Testis (tissue), 2 donors: ENCODE measurements at regions not wholly inside any gene's neighbourhood (a gene's known extent, or its start where the extent isn't known, plus 50 kb on each side); places are given as distances from the start of the nearest gene placed in this dataset.

Experiments used
- DNase-seq: peaks from one replicate; pipeline ENCODE4 v3.0.0-alpha.2; 2019
- H3K27ac ChIP-seq, 2 donors: fragments of 200-600 bp; sonication (generic); one replicate each; pipeline ENCODE4 v1.5.1; 2019
- H3K27me3 ChIP-seq: fragments of 200-600 bp; sonication (generic); one replicate; pipeline ENCODE4 v1.5.1; 2019
- H3K36me3 ChIP-seq: fragments of 200-600 bp; sonication (generic); one replicate; pipeline ENCODE4 v1.5.1; 2017; ENCODE audit warnings: low read depth; ENCODE audit errors: missing control alignments
- H3K4me1 ChIP-seq: fragments of 200-600 bp; sonication (generic); one replicate; pipeline ENCODE4 v1.5.1; 2019
- H3K4me3 ChIP-seq, 2 donors: fragments of 200-600 bp; sonication (generic); one replicate each; pipeline ENCODE4 v1.5.1; 2017 to 2019
- H3K9me3 ChIP-seq: fragments of 200-600 bp; sonication (generic); one replicate; pipeline ENCODE4 v1.5.1; 2017
- POLR2A ChIP-seq: fragments of 450-650 bp; IDR thresholded peaks from one replicate; pipeline ENCODE4 v1.6.1; 2017; ENCODE audit warnings: antibody characterized with exemption, mild to moderate bottlenecking, moderate library complexity
- WGBS, 2 donors: methylation state at CpG; one replicate each; pipeline ENCODE4 v1.1.5; 2018; 5-methylcytosine and 5-hydroxymethylcytosine counted together
- intact Hi-C: fragments of 100-400 bp; cut with DNase I; formaldehyde crosslinking; loops from one replicate; pipeline ENCODE4 v1.15.1; 2023; ENCODE audit warnings: low total_unique reads
- TF ChIP-seq, protein P1 (sequence below), 3 experiments: fragments of 450-650 bp in 2 of 3; fragments of 200-600 bp in 1 of 3; sonication (generic) in 1 of 3; IDR thresholded peaks; one replicate each; pipeline ENCODE4 v1.5.1; 2016 to 2019; ENCODE audit warnings: antibody characterized with exemption in 3 of 3, mild to moderate bottlenecking in 2 of 3, moderate library complexity in 1 of 3

DNA sequence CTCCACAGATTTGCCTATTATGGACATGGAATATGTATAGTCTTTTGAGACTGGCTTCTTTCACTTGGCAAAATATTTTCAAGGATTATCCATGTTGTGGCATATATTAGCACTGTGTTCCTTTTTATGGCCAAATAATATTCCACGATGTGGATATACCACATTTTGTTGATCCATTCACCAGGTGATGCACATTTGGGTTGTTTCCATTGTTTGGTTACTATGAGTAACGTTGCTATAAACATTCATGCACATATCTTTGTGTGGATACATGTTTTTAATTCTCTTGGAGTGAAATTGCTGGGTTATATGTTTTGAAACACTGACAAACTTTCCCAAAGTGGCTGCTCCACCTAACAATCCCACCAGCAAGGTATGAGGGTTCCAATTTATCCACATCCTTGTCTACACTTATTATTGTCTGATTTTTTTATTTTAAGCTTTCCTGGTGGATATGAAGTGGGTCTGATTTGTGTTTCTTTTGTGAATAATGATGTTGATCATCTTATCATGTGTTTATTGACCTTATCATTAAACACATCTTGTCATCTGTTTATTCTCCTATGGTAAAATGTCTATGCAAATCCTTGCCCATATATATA lies 116.2 kb upstream of the FRMD6 start:
- H3K4me1 ChIP-seq, result no peaks in the 10 kb centered on the region
- H3K27me3 ChIP-seq, result no peaks in the 10 kb centered on the region
- no peaks in the 10 kb centered on the region for H3K9me3 ChIP-seq
- WGBS, 2 donors, result 83 to 88% methylated on average over 2 of the region's 2 CpGs
- intact Hi-C loops, result no loop called here
- no peak overlapping the region for H3K4me3 ChIP-seq
- TF ChIP-seq POLR2A, result no peak
- TF ChIP-seq, protein P1, sequence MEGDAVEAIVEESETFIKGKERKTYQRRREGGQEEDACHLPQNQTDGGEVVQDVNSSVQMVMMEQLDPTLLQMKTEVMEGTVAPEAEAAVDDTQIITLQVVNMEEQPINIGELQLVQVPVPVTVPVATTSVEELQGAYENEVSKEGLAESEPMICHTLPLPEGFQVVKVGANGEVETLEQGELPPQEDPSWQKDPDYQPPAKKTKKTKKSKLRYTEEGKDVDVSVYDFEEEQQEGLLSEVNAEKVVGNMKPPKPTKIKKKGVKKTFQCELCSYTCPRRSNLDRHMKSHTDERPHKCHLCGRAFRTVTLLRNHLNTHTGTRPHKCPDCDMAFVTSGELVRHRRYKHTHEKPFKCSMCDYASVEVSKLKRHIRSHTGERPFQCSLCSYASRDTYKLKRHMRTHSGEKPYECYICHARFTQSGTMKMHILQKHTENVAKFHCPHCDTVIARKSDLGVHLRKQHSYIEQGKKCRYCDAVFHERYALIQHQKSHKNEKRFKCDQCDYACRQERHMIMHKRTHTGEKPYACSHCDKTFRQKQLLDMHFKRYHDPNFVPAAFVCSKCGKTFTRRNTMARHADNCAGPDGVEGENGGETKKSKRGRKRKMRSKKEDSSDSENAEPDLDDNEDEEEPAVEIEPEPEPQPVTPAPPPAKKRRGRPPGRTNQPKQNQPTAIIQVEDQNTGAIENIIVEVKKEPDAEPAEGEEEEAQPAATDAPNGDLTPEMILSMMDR (IDR thresholded peaks at IDR 0.05), result no peak
- DNase-seq, result no peak
- no peak overlapping the region for H3K27ac ChIP-seq
- H3K36me3 ChIP-seq, result no peaks in the 10 kb centered on the region

DNA sequence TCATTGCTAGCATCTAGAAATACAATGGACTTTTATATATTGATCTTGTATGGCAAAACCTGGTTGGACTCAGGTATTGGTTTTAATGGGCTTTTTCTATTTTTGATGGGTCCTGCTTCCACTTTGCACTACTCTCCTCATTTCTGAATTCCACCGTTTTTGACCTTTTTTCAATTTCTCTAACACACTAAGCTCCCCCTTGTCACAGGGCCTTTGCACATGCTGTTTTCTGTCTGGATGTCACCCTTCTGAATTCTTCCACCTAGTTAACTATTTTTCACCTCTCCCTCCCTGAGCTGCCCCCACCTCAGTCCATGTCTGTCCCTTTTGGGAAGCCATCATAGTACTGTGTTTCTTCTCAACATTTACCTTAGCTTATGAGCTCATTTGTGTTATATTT lies 112.7 kb upstream of the FRMD6 start:
- Histone ChIP-seq H3K27ac (no peak overlapping the region), H3K36me3 (no peaks in the 10 kb centered on the region), H3K4me3 (no peak overlapping the region), H3K4me1 (no peaks in the 10 kb centered on the region), H3K27me3 (no peaks in the 10 kb centered on the region), H3K9me3 (no peaks in the 10 kb centered on the region)
- no peak for DNase-seq
- intact Hi-C loops, result no loop called here
- 91 to 92% methylated on average over 1 of the region's 1 CpG for WGBS, 2 donors
- no peak for TF ChIP-seq POLR2A
- TF ChIP-seq, protein P1 (IDR thresholded peaks at IDR 0.05), result no peak

DNA sequence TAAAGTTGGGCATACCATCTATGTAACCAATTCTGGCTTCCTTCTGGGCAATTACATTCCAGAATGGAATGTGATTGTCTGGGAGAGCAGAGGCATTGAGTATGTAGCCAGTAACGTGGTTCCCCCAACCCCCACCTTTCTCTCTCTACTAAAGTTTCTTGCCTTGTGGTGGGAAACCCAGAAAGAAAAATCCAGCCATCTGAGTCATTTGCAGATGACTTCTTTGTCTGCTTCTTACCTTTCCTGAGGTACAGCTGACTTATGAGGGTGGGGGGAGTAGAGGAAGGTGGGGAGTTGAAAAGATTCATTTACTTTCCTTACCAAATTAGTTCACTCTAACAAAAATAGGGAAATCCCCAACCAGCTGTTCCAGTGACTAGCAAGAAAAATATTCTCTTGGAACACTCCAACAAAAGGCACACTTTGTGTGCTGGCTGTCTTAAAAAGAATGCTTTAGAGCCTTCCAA lies 112.1 kb upstream of the FRMD6 start:
- H3K9me3 ChIP-seq, result no peaks in the 10 kb centered on the region
- TF ChIP-seq POLR2A, result no peak
- TF ChIP-seq, protein P1 (IDR thresholded peaks at IDR 0.05), result no peak
- 40 to 50% methylated on average over 1 of the region's 1 CpG for WGBS, 2 donors
- intact Hi-C loops, result no loop called here
- H3K4me1 ChIP-seq, result no peaks in the 10 kb centered on the region
- DNase-seq, result no peak
- H3K27ac ChIP-seq, result no peak overlapping the region
- H3K27me3 ChIP-seq, result no peaks in the 10 kb centered on the region
- no peak overlapping the region for H3K4me3 ChIP-seq
- no peaks in the 10 kb centered on the region for H3K36me3 ChIP-seq

- TF ChIP-seq, protein P1 (IDR thresholded peaks at IDR 0.05), result no peak
- TF ChIP-seq POLR2A, result no peak
- Histone ChIP-seq H3K27me3 (no peaks in the 10 kb centered on the region), H3K4me3 (no peak overlapping the region), H3K36me3 (no peaks in the 10 kb centered on the region), H3K9me3 (no peaks in the 10 kb centered on the region), H3K27ac (no peak overlapping the region), H3K4me1 (no peaks in the 10 kb centered on the region)
- 90 to 97% methylated on average over 3 of the region's 3 CpGs for WGBS, 2 donors
- intact Hi-C loops, result no loop called here
- DNase-seq, result no peak
Measured at GRCh38 chr14:51540364-51540763, 111.3 kb upstream of the FRMD6 start.

- Histone ChIP-seq H3K36me3 (no peaks in the 10 kb centered on the region), H3K9me3 (no peaks in the 10 kb centered on the region), H3K4me1 (no peaks in the 10 kb centered on the region), H3K27ac (no peak overlapping the region), H3K4me3 (no peak overlapping the region), H3K27me3 (no peaks in the 10 kb centered on the region)
- TF ChIP-seq POLR2A, result no peak
- TF ChIP-seq, protein P1 (IDR thresholded peaks at IDR 0.05), result no peak
- no peak for DNase-seq
- intact Hi-C loops, result no loop called here
- 69 to 78% methylated on average over 4 of the region's 4 CpGs for WGBS, 2 donors
Measured at GRCh38 chr14:51544471-51544870, 107.2 kb upstream of the FRMD6 start.
